ENCODE measurements at regions not wholly inside any gene's neighbourhood (a gene's known extent, or its start where the extent isn't known, plus 50 kb on each side); places are given as distances from the start of the nearest gene placed in this dataset.

DNA sequence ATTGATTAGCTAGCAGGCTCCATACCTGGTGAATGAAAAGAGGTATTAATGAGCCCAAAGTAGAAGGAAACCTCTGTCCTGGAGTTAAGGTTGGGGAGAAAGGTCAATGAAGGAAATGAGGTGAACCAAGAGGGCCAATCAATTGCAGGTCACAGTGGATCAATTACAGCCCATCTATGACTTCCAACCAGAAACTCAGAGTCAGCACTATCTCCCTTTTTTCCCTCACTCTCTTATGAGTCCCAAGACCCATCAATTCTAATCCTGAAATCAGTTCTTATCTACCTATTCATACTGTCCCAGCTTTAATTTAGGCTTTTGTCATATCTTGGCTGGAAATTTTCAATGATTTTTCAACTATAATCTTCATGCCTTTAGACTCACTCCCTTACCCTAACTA, 433.2 kb upstream of the PKN2 start:
- DNase-seq (ENCODE audit: low read depth in 1 of 2, low spot score in 1 of 2): no peak
- in situ Hi-C loops (cut with HindIII; ENCODE audit: low pct_unique_long_range_greater_than_20kb, low sequenced_read_pairs): no loop called here
- no peak for TF ChIP-seq JUND (IDR thresholded peaks at IDR 0.05; ENCODE audit: low read depth)

DNA sequence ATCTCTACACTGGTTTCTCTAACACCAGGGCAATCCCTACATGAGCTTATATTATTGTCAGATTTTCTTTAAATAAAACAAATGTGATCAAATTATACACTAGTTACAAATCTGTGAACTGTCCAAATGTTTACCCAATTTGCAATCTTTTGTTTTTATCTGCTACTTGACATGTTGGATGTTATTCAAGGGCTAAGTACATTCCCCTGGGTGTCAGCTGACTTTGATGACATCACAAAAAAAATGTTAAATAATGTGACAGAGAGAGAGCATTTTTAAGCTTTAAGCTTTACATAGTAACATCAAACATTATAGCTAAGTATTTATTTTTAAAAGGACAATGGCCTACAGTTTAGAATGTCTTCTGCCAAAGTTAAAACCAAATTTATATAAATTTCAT, 431.3 kb upstream of the PKN2 start:
- DNase-seq (ENCODE audit: low read depth in 1 of 2, low spot score in 1 of 2): no peak
- no peak for TF ChIP-seq JUND (IDR thresholded peaks at IDR 0.05; ENCODE audit: low read depth)
- in situ Hi-C loops (cut with HindIII; ENCODE audit: low pct_unique_long_range_greater_than_20kb, low sequenced_read_pairs): no loop called here

- DNase-seq (ENCODE audit: low read depth in 1 of 2, low spot score in 1 of 2): no peak
- in situ Hi-C loops (cut with HindIII; ENCODE audit: low pct_unique_long_range_greater_than_20kb, low sequenced_read_pairs): no loop called here
- no peak for TF ChIP-seq JUND (IDR thresholded peaks at IDR 0.05; ENCODE audit: low read depth)
Observed at GRCh38 chr1:88265606-88266005, 418.5 kb upstream of the PKN2 start.

DNA sequence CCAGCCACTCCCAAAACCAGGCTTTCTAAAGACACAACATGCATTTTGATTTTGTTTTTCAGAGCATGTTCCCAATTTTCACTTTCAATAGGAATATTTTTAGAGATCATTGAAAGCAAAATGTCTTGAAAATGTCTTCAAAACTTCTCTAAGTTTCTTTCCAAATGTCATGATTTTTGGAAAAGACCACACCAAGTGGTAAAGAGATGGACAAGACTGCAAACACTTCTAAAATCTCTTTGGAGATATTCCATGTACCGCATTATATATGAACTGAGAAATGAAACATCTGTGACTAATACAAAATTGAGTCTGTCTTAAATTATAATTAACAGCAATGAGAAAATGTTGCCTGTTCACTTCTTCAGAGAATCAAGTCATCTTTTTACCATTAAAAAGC, 418.0 kb upstream of the PKN2 start:
- TF ChIP-seq JUND (IDR thresholded peaks at IDR 0.05; ENCODE audit: low read depth): no peak
- no peak for DNase-seq (ENCODE audit: low read depth in 1 of 2, low spot score in 1 of 2)
- in situ Hi-C loops (cut with HindIII; ENCODE audit: low pct_unique_long_range_greater_than_20kb, low sequenced_read_pairs): no loop called here

DNA sequence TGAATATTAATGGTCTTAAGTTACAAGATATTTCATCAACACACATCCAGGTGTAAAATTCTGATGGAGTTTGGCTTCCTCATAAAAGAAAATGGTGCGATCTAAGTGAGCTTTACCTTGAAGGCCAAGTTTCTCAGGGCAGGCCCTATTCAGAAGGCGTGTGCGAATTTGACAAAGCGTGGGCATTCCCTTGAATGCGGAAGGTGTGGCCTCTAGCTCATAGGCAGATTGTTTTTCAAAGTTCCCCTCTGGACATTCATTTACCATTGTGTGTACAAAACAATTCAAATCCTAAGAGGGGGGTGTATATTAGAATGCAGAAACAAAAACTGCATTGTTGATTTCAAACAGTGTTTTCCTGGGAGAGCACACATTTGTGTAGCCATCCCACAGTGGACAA, 411.9 kb upstream of the PKN2 start:
- in situ Hi-C loops (cut with HindIII; ENCODE audit: low pct_unique_long_range_greater_than_20kb, low sequenced_read_pairs): no loop called here
- TF ChIP-seq JUND (IDR thresholded peaks at IDR 0.05; ENCODE audit: low read depth): no peak
- DNase-seq (ENCODE audit: low read depth in 1 of 2, low spot score in 1 of 2): no peak

- in situ Hi-C loops (cut with HindIII; ENCODE audit: low pct_unique_long_range_greater_than_20kb, low sequenced_read_pairs): no loop called here
- no peak for TF ChIP-seq JUND (IDR thresholded peaks at IDR 0.05; ENCODE audit: low read depth)
- no peak for DNase-seq (ENCODE audit: low read depth in 1 of 2, low spot score in 1 of 2)
Observed at GRCh38 chr1:88274431-88274830, 409.6 kb upstream of the PKN2 start.

GRCh38 chr1:88275259-88275862, 408.7 kb upstream of the PKN2 start:
- in situ Hi-C loops (cut with HindIII; ENCODE audit: low pct_unique_long_range_greater_than_20kb, low sequenced_read_pairs): no loop called here
- no peak for TF ChIP-seq JUND (IDR thresholded peaks at IDR 0.05; ENCODE audit: low read depth)

DNA sequence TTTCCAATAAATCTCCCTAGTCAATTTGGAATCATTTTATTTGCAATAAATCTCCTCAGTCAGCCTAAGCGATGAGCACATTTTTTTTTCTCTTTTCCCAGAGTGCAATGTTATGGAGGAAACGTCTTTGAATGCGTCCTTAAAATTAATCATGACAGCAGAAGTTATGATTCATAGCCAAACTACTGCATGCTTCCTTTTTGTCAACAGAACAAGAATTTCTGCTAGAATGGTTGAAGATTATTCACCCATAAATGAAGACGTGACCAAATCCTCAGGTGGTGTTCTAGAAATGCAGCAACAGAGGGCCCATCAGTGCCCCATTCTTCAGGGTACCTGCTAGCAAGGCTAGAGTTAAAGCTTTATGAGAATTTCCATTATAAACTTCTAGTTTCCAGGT, 407.9 kb upstream of the PKN2 start:
- no peak for TF ChIP-seq JUND (IDR thresholded peaks at IDR 0.05; ENCODE audit: low read depth)
- in situ Hi-C loops (cut with HindIII; ENCODE audit: low pct_unique_long_range_greater_than_20kb, low sequenced_read_pairs): no loop called here
- DNase-seq (ENCODE audit: low read depth in 1 of 2, low spot score in 1 of 2): no peak

More at GRCh38 chr1:88275259-88275862, 408.7 kb upstream of the PKN2 start:
- no peak for DNase-seq (ENCODE audit: low read depth in 1 of 2, low spot score in 1 of 2)

- DNase-seq (ENCODE audit: low read depth in 1 of 2, low spot score in 1 of 2): no peak
- TF ChIP-seq JUND (IDR thresholded peaks at IDR 0.05; ENCODE audit: low read depth): no peak
- in situ Hi-C loops (cut with HindIII; ENCODE audit: low pct_unique_long_range_greater_than_20kb, low sequenced_read_pairs): no loop called here
Observed at GRCh38 chr1:88284066-88284465, 400.0 kb upstream of the PKN2 start.

GRCh38 chr1:88284666-88285366, 399.3 kb upstream of the PKN2 start:
- in situ Hi-C loops (cut with HindIII; ENCODE audit: low pct_unique_long_range_greater_than_20kb, low sequenced_read_pairs): no loop called here
- no peak for TF ChIP-seq JUND (IDR thresholded peaks at IDR 0.05; ENCODE audit: low read depth)
- no peak for DNase-seq (ENCODE audit: low read depth in 1 of 2, low spot score in 1 of 2)

DNA sequence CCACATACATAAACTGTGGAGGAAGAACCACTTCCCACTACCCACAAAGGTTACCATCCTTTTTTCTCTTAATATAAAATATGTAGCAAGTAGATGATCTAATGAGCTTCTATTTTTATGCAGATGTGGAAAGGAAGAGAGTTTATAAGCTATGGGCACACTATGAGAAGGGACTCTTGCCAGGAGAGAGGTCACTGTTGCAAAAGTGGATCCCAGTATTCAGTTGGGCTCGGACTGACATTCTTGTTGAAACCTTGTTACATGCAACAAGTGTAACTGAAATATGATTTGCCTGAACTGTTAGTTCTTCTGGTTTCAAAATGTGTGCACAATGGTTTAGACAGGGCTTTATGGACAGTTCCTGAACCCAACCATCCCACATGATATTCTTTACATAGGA, 397.4 kb upstream of the PKN2 start:
- in situ Hi-C loops (cut with HindIII; ENCODE audit: low pct_unique_long_range_greater_than_20kb, low sequenced_read_pairs): no loop called here
- DNase-seq (ENCODE audit: low read depth in 1 of 2, low spot score in 1 of 2): no peak
- TF ChIP-seq JUND (IDR thresholded peaks at IDR 0.05; ENCODE audit: low read depth): no peak

GRCh38 chr1:88288571-88288970, 395.5 kb upstream of the PKN2 start:
- in situ Hi-C loops (cut with HindIII; ENCODE audit: low pct_unique_long_range_greater_than_20kb, low sequenced_read_pairs): no loop called here
- TF ChIP-seq JUND (IDR thresholded peaks at IDR 0.05; ENCODE audit: low read depth): no peak
- no peak for DNase-seq (ENCODE audit: low read depth in 1 of 2, low spot score in 1 of 2)

- DNase-seq (ENCODE audit: low read depth in 1 of 2, low spot score in 1 of 2): no peak
- no peak for TF ChIP-seq JUND (IDR thresholded peaks at IDR 0.05; ENCODE audit: low read depth)
- in situ Hi-C loops (cut with HindIII; ENCODE audit: low pct_unique_long_range_greater_than_20kb, low sequenced_read_pairs): no loop called here
Observed at GRCh38 chr1:88289401-88290102, 394.5 kb upstream of the PKN2 start.

All from T47D (cell line).